ENCODE measurements at regions not wholly inside any gene's neighbourhood (a gene's known extent, or its start where the extent isn't known, plus 50 kb on each side); places are given as distances from the start of the nearest gene placed in this dataset.
"Not testable (repeated sequence)": the region's sequence is repeated elsewhere in the genome, so short reads cannot be mapped to it uniquely, and the experiment has no call there.

DNA sequence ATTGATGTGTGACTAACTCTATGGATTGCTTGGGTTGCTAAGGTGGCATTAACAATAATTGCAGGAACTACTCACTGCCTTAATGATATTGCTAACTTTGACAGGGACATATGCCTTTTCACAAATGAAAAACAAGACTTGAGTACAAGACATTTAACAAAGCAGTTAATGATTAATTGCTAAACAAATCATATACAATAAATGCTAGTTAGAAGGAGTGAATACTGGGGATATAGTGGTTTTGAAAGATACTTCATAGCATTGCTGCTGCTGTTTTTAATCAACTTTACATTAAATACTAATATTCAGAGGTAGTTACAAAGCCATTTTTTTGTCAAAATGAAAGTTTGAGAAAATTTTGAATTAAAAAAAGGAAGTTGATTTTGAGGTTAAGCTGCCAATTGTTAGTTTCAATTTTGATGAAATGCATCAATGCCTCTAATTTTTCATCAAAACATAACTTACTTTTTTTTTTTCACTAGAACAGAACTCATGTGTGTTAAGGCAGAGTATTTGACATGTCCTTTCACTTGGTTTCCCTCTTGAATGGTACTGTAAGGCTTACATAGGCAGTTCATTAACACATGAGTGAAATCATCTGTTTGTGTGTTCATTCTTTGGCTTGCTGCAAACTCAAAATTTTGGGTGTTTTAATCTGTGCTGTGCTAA is 106.2 kb upstream of the SEMA3D start:
- DNase-seq (ENCODE audit: low read depth in 4 of 4, low spot score in 2 of 4) = no peak

DNA sequence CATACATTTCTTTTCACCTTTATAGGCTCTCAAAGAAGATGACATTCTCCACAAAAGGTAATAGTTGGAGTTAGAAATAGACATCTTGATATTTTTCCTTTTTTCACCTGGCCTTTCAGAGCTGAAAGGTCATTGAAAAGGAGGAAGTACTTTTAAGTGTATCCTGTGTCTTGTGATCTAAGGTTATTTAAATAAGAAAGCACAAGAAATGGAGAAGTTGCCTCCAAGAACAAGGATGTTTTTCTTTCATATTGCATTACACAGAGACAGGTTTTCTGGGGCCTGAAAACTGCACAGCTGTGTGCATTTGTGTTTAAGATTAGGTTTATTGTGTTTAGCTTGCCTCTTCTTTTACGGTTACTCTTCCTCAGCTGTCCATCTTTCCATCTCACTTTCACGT is 103.4 kb upstream of the SEMA3D start:
- DNase-seq (ENCODE audit: low read depth in 4 of 4, low spot score in 2 of 4) = no peak

DNA sequence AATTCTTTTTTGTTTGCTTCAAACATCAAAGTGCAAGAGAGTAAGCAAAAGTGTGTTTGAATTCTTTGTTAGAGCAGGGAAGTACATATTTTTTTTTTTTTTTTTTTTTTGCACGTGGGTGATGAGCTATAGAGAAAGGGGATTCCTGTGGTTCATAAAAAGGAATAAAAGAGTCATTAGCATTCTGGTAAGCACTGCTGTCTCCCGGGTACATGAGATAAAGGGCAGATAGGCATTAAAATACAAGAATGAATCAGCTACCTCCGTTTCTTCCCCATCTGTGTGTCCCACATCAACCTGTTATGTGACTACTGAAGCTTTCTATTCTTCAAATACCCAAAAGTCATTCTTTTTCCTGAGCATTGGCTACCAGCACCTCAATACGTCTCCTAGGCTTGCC is 102.4 kb upstream of the SEMA3D start:
- DNase-seq (ENCODE audit: low read depth in 4 of 4, low spot score in 2 of 4) = no peak

DNA sequence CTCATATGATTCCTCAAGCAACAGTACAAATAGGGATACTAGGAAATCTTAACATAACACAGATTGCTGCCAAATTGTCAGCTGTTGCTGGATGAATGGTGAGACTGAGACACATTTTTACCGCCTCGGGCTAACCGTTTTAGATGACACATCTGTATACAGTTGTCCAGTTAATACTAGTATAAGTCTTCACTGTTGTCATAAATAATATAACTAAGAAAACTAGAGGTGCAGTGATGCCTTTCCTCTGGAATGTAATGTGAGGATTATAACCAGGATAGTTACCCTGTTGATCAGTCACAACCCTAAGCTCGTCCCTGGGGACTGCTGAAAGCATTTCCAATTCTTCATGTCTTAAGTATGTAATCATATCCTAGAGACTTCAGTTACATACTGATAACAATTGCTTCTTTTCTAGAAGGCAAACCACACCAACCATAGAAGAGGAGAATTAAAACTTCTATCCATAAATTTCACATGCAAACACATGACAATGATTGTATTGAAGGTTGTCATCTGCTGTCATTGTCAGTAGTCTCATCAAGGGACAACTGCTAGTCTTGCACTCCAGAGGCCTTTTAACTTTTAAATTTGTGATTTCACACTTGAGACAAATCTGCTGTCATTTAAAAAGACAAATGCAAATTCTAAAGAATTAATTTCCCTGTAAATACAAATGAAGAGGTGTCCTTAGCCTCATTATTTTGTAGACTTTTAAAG is 100.4 kb upstream of the SEMA3D start:
- DNase-seq (ENCODE audit: low read depth in 4 of 4, low spot score in 2 of 4) = no peak

DNA sequence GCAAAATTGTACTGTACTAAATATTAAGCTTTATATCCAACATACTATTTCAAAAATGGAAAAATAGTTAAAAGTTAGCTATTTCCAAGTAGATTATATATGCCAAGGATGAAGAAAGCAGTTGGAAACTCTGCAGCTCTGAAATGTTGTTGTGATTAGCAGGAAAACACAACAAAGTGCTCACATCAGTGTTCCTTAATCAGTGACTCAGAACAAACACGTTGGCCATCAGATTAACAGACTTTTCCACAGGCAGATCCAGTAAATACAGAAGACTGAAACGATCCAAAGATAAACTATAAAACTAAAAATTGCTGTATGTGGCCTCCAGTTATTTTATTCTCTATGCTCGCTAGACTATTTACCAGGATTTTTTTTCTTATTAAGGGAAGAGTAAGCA is 99.6 kb upstream of the SEMA3D start:
- DNase-seq (ENCODE audit: low read depth in 4 of 4, low spot score in 2 of 4) = no peak

DNA sequence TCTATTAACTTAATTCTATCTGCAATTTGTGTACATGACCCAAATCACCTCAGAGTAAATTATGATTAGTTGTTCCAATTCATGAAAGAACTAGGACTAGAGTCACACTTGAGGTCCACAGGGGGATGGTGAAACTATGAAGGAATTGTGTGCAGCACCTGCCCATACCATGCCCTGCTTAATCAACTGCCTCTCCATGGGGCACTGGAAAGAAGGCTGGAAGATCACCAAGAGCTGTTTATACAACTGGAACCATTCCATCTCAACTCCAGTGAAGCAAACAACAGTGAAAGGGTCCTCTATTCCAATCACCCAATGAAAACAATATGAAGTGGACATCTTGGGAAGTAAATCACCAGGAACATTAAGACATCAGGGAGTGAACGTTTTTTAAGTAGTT is 98.7 kb upstream of the SEMA3D start:
- DNase-seq (ENCODE audit: low read depth in 4 of 4, low spot score in 2 of 4) = no peak

DNA sequence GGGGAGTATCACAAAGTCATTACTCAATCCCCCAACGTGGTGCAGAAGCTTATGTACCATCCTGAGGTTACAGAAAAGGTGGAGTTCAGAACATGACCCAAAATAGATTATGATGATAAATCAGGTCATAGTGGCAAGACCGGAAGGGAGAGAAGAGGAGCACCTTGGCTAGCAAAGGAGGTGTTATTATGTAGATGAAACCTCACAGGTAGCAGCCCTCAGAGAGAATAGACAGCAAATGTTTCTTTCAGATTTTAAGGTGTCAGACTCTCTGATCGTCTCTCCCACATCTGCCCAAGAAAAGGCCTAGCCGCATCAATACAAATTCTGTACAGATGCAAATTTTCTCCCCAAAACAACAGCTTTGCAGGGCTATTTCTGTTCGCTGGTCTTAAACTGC is 88.3 kb upstream of the SEMA3D start:
- DNase-seq (ENCODE audit: low read depth in 4 of 4, low spot score in 2 of 4) = no peak

DNA sequence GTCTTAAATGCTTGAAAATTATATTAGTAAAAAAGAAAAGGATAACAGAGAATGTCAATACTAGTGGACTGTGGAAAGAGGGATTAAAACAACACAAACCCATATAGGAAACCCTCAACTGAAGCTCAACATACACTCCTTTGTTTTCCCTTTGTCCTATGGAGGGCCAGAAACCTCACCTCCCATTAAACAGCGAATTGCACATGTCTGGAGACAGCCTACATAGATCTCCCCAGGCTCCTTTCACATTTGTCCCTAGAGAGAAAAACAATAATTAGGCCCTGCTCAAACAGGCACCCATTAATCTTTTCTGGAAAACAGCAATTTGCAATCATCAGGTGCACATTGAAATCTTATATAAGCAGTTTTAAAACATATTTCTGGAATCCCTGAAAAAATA is 87.6 kb upstream of the SEMA3D start:
- no peak for DNase-seq (ENCODE audit: low read depth in 4 of 4, low spot score in 2 of 4)

DNA sequence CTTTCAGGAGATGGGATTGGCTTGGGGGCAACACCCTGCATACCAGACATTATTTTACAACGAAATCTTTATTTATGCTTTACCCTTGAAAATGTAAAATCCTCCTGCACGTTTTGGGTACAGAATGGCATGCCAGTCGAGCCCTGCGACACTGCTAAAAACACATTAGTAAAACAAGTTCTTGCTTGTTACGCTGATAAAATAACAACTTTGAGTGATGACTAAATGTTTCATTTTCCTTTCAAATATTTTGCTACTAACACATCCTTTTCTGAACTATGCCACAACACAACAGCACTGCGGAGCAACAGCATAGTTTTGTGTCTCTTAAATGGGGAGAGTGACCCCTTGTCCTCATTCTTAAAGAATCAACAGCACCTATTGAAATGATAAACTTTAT is 76.0 kb upstream of the SEMA3D start:
- DNase-seq (ENCODE audit: low read depth in 4 of 4, low spot score in 2 of 4) = no peak

DNA sequence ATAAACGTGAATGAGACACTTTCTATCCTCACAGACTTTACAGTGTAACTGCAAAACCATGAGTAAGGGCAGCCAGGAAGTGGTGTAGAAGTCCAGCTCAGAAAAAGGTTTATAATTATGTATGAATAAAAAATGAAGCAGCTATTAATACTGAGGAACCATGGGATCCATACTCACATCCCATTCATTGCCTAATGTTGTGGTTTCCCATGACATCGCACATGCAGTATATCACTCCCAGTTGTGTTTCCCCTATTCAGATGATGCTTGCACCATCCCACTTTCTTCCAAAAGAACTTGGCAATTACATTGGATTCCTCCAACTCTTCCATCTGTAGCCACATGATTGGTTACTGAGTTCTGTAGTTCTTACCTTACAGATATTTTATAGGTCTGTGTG is 74.5 kb upstream of the SEMA3D start:
- DNase-seq (ENCODE audit: low read depth in 4 of 4, low spot score in 2 of 4) = no peak

DNA sequence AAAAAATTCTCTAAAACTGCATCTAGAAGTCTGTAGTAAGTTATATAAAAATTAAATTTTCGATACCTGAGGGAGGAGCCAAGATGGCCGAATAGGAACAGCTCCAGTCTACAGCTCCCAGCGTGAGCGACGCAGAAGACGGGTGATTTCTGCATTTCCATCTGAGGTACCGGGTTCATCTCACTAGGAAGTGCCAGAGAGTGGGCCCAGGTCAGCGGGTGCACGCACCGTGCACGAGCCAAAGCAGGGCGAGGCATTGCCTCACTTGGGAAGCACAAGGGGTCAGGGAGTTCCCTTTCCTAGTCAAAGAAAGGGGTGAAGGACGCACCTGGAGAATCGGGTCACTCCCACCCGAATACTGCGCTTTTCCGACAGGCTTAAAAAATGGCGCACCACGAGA is 62.9 kb upstream of the SEMA3D start:
- not testable (repeated sequence) for DNase-seq (ENCODE audit: low read depth in 4 of 4, low spot score in 2 of 4)

DNA sequence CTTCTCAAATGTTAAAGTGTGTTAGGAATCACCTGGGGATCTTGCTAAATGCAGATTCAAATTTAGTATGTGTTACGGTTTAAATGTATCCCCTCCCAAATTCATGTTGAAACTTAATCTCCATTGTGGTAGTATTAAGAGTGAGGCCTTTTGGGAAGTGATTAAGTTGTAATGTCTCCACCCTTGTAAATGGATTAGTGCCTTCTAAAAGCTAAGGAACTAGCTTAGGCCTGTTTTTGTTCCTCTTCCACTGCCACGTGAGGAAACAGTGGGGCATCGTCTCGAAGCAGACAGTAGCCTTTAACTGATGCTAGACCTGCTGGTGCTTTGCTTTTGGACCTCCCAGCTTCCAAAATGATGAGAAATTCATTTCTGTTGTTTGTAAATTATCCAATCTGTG is 52.3 kb upstream of the SEMA3D start:
- no peak for DNase-seq (ENCODE audit: low read depth in 4 of 4, low spot score in 2 of 4)

DNA sequence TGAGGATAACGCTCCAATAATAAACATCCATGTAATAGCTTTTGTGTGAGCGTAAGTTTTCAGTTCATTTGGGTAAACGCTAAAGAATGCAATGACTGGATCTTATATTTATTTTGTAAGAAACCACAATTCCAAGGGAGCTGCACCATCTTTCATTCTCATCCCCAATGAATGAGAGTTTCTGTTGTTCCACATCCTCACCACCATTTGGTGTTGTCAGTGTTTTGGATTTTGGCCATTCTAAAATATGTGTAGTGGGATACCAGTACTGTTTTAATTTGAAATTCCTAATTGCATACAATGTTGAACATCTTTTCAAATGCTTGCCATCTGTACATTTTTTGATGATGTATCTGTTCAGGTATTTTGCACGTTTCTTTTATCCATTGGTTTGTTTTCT is 50.9 kb upstream of the SEMA3D start:
- DNase-seq (ENCODE audit: low read depth in 4 of 4, low spot score in 2 of 4) = no peak
